ENCODE measurements at regions not wholly inside any gene's neighbourhood (a gene's known extent, or its start where the extent isn't known, plus 50 kb on each side); places are given as distances from the start of the nearest gene placed in this dataset.

DNA sequence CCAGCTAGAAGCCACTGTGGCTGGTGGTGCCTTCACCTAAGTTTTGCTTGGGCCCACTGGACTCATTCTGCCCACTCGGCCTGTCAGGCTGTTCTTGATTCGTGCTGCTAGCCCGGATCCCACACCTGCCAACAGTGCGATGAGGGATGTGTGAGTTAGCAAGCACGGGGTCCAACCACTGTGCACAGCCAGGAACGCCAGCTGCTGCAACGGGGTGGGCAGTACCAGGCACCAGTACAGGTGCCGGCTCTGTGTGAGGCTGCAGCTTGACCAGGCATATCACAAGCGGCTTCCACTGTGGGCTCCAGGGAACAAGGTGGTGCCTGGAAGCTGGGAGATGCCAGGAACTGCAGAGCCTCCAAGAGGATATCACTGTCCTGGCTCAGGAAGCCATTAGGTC, 481.2 kb downstream of the OTOL1 start:
- Mint-ChIP-seq H3K9me3 (no peaks in the 10 kb centered on the region), H3K27me3 (no peaks in the 10 kb centered on the region), H3K4me3 (no peak overlapping the region), H3K4me1 (ENCODE audit: unreplicated experiment) (no peaks in the 10 kb centered on the region), H3K27ac (no peak overlapping the region), H3K36me3 (no peaks in the 10 kb centered on the region)
- DNase-seq (ENCODE audit: extremely low spot score, unreplicated experiment) = no peak
- TF ChIP-seq, protein P1, sequence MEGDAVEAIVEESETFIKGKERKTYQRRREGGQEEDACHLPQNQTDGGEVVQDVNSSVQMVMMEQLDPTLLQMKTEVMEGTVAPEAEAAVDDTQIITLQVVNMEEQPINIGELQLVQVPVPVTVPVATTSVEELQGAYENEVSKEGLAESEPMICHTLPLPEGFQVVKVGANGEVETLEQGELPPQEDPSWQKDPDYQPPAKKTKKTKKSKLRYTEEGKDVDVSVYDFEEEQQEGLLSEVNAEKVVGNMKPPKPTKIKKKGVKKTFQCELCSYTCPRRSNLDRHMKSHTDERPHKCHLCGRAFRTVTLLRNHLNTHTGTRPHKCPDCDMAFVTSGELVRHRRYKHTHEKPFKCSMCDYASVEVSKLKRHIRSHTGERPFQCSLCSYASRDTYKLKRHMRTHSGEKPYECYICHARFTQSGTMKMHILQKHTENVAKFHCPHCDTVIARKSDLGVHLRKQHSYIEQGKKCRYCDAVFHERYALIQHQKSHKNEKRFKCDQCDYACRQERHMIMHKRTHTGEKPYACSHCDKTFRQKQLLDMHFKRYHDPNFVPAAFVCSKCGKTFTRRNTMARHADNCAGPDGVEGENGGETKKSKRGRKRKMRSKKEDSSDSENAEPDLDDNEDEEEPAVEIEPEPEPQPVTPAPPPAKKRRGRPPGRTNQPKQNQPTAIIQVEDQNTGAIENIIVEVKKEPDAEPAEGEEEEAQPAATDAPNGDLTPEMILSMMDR (conservative IDR thresholded peaks at IDR 0.05) = no peak

DNA sequence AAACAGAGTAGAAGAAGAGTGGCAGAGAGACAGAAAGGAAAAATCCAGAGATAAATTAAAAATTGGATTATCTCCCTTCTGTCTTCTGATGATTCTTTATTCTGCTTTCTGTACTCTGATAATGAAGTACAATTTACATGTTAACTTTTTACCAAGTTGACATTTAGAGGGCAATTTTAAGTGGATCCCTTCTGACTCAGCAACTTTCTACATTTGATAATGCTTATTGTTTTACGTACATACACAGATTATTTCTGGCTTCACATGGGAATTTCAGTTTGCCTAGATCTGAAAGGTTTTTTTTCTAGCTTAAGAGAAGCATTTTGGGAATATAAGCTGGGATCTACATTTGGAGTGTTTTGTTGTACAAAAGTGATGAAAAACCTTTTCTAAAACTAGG, 491.3 kb downstream of the OTOL1 start:
- Mint-ChIP-seq H3K27ac (no peak overlapping the region), H3K4me3 (no peak overlapping the region), H3K27me3 (no peaks in the 10 kb centered on the region), H3K9me3 (no peaks in the 10 kb centered on the region), H3K4me1 (ENCODE audit: unreplicated experiment) (no peaks in the 10 kb centered on the region), H3K36me3 (no peaks in the 10 kb centered on the region)
- TF ChIP-seq, protein P1 (conservative IDR thresholded peaks at IDR 0.05) = no peak
- no peak for DNase-seq (ENCODE audit: extremely low spot score, unreplicated experiment)

DNA sequence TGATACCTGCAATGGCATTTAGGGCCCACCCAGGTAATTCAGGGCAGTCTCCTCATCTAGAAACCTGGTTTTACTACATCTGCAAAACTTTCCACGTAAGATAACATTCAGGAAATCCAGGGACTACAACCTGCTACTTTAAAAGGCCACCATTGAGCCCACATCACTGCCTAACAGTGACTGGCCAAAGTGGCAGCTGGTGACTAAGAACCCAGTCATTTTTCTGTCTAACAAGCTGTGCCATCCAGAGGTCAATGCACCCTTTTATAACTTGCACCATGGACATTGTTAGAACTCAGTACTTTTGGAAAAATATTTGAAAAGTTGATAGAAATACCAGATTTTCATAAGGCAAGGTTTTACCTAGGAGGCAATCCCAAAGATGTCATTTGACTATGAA, 492.4 kb downstream of the OTOL1 start:
- no peaks in the 10 kb centered on the region for H3K36me3 Mint-ChIP-seq
- H3K4me3 Mint-ChIP-seq = no peak overlapping the region
- no peaks in the 10 kb centered on the region for H3K27me3 Mint-ChIP-seq
- TF ChIP-seq, protein P1 (conservative IDR thresholded peaks at IDR 0.05) = no peak
- no peak for DNase-seq (ENCODE audit: extremely low spot score, unreplicated experiment)
- no peak overlapping the region for H3K27ac Mint-ChIP-seq
- no peaks in the 10 kb centered on the region for H3K4me1 Mint-ChIP-seq (ENCODE audit: unreplicated experiment)
- no peaks in the 10 kb centered on the region for H3K9me3 Mint-ChIP-seq

DNA sequence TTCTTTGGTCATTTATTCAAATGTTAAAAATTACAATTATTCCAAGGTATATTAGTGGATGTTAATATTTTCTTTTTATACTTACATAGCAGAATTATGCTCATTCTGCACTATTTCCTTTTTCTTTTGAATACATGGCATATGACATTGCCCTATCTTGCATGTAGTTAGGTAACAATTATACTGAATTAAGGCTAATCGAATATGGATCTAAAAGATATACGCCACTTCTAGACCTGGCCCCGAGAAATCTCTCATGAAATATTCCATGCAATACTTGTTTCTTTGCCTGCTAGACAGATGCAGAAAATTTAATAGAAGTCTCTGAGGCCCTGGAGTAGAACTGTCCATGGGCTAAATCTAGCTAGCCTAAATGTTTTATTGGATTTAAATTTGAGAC, 493.4 kb downstream of the OTOL1 start:
- H3K4me1 Mint-ChIP-seq (ENCODE audit: unreplicated experiment) = no peaks in the 10 kb centered on the region
- no peaks in the 10 kb centered on the region for H3K36me3 Mint-ChIP-seq
- no peak overlapping the region for H3K4me3 Mint-ChIP-seq
- DNase-seq (ENCODE audit: extremely low spot score, unreplicated experiment) = no peak
- no peaks in the 10 kb centered on the region for H3K27me3 Mint-ChIP-seq
- no peak overlapping the region for H3K27ac Mint-ChIP-seq
- H3K9me3 Mint-ChIP-seq = no peaks in the 10 kb centered on the region
- TF ChIP-seq, protein P1 (conservative IDR thresholded peaks at IDR 0.05) = no peak

DNA sequence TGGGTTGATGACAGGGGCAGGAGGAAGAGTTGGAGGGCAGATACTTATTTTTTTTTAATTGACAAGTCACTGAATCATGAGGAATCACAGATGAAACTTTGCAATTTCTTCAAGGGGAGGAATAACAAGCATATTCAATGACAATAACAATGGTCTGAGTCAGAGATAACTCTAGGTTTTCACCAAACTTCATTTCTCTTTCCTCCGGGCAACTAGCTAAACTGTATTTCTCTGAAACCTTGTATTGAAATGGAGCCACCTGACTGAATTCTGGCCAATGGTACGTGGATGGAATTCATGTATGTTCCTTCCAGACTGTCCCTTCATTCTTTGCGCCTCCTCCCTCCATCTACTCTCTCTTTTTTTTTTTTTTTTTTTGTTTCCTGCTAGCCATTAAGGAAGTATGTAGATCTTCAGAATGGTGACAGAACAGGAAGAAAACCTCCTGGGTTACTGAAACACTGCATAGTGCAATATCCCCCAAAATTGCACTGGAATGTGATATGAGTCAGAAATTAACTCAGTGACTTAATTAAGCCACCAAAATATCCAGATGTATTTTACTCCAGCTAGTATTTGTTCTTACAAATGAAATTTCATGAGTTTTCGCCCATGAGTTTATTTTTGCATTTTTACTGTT, 495.4 kb downstream of the OTOL1 start:
- Mint-ChIP-seq H3K9me3 (no peaks in the 10 kb centered on the region), H3K4me1 (ENCODE audit: unreplicated experiment) (no peaks in the 10 kb centered on the region), H3K4me3 (no peak overlapping the region), H3K27me3 (no peaks in the 10 kb centered on the region), H3K36me3 (no peaks in the 10 kb centered on the region), H3K27ac (no peak overlapping the region)
- no peak for DNase-seq (ENCODE audit: extremely low spot score, unreplicated experiment)
- TF ChIP-seq, protein P1 (conservative IDR thresholded peaks at IDR 0.05) = no peak

DNA sequence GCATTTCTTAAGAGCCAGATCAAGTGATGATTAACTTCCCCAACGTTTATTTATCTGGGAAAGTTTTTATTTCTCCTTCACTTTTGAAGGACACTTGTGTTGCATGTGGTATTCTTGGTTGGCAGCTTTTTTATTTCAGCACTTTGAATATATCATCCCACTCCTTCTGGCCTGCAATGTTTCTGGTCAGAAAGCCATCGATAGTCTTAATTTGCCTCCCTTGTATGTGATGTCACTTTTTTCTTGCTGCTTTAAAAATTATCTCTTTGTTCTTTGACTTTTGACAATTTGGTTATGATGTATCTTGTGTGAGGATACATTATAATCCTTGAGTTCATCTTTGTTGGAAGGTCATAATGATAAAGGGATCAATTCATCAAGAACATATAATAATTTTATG, 503.2 kb downstream of the OTOL1 start:
- Mint-ChIP-seq H3K9me3 (peaks cover 6% of the 10 kb centered on the region), H3K4me1 (ENCODE audit: unreplicated experiment) (no peaks in the 10 kb centered on the region), H3K4me3 (no peak overlapping the region), H3K36me3 (no peaks in the 10 kb centered on the region), H3K27me3 (no peaks in the 10 kb centered on the region), H3K27ac (no peak overlapping the region)
- TF ChIP-seq, protein P1 (conservative IDR thresholded peaks at IDR 0.05) = no peak
- no peak for DNase-seq (ENCODE audit: extremely low spot score, unreplicated experiment)

All from type B pancreatic cell (in vitro differentiated cells).